GM23248 (cell line): ENCODE measurements at regions not wholly inside any gene's neighbourhood (a gene's known extent, or its start where the extent isn't known, plus 50 kb on each side); places are given as distances from the start of the nearest gene placed in this dataset.

Experiments used
- EZH2 ChIP-seq: fragments of 200-600 bp; sonication (generic); IDR thresholded peaks from 2 replicates; pipeline ENCODE4 v1.6.1; 2018; ENCODE audit warnings: antibody characterized with exemption, mild to moderate bottlenecking; ENCODE audit not compliant: insufficient read depth, poor library complexity, severe bottlenecking
- EZH2phosphoT487 ChIP-seq: fragments of 200-600 bp; sonication (generic); IDR thresholded peaks from 2 replicates; pipeline ENCODE4 v1.6.1; 2018; ENCODE audit warnings: antibody characterized with exemption, moderate library complexity, mild to moderate bottlenecking, low read depth; ENCODE audit not compliant: insufficient read depth

DNA sequence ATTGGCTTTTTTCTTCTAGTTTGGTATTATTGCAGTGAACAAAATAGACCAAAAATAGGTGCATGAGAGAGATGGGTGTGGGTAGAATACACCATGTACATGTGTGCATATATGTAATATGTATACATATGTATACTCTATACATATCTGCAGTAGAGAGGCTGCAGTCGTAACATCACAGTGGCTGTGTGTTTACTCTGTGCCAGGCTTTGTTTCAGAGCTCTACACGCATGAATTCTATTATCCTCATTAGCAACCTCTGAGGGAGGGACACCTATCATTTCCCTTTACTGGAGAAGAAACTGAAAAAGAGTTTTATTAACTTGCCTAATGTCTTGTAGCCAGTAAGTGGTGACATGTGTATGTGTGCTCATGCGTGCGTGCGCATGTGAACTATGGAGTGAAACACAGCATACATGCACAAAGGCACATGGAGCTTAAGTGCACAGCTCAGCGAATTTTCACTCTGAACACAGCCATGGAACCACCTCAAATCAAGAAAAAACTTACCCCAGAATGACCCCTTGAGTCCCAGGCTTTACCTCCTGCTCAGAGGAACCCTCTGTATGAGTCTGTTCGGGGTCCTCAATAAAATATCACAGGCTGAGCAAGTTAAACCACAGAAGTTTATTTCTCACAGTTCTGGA is 452.5 kb downstream of the CDH26 start:
- TF ChIP-seq EZH2, result no peak
- no peak for TF ChIP-seq EZH2phosphoT487
